ENCODE measurements at regions not wholly inside any gene's neighbourhood (a gene's known extent, or its start where the extent isn't known, plus 50 kb on each side); places are given as distances from the start of the nearest gene placed in this dataset.

DNA sequence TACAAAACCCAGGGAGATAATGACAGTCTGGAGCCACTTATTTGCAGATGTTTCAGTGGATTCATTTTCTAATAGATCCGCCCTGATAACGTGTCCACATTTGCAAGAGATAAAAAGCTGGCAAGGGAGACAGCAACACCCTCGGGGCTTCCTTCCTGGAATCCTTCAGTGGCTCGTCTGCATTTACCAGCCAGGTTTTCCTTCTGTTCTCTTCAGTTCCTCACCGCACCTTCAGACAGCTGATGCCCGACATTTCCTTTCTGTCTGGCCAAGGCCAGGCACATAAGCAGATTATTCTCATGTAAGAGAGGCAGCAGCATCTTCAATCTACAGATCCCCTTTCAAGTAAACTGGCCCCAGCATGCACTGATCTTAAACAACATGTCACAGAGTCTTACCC is 56.2 kb upstream of the SPATA12 start:
- DNase-seq (no peak), ATAC-seq (no peak)
- Histone ChIP-seq H3K9me3 (no peaks in the 10 kb centered on the region), H3K4me1 (ENCODE audit: low read depth) (no peaks in the 10 kb centered on the region), H3K36me3 (ENCODE audit: low read depth) (no peaks in the 10 kb centered on the region), H3K4me3 (no peak overlapping the region)
- TF ChIP-seq, protein P1, sequence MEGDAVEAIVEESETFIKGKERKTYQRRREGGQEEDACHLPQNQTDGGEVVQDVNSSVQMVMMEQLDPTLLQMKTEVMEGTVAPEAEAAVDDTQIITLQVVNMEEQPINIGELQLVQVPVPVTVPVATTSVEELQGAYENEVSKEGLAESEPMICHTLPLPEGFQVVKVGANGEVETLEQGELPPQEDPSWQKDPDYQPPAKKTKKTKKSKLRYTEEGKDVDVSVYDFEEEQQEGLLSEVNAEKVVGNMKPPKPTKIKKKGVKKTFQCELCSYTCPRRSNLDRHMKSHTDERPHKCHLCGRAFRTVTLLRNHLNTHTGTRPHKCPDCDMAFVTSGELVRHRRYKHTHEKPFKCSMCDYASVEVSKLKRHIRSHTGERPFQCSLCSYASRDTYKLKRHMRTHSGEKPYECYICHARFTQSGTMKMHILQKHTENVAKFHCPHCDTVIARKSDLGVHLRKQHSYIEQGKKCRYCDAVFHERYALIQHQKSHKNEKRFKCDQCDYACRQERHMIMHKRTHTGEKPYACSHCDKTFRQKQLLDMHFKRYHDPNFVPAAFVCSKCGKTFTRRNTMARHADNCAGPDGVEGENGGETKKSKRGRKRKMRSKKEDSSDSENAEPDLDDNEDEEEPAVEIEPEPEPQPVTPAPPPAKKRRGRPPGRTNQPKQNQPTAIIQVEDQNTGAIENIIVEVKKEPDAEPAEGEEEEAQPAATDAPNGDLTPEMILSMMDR (IDR thresholded peaks at IDR 0.05) = no peak
- intact Hi-C loops (cut with DNase I, micrococcal nuclease) = no loop called here

- ATAC-seq (no peak), DNase-seq (no peak)
- no peaks in the 10 kb centered on the region for H3K36me3 ChIP-seq (ENCODE audit: low read depth)
- intact Hi-C loops (cut with DNase I, micrococcal nuclease) = no loop called here
- TF ChIP-seq, protein P1 (IDR thresholded peaks at IDR 0.05) = no peak
- no peaks in the 10 kb centered on the region for H3K9me3 ChIP-seq
- H3K4me1 ChIP-seq (ENCODE audit: low read depth) = no peaks in the 10 kb centered on the region
- no peak overlapping the region for H3K4me3 ChIP-seq
Measured at GRCh38 chr3:57003676-57004075, 56.8 kb upstream of the SPATA12 start.

DNA sequence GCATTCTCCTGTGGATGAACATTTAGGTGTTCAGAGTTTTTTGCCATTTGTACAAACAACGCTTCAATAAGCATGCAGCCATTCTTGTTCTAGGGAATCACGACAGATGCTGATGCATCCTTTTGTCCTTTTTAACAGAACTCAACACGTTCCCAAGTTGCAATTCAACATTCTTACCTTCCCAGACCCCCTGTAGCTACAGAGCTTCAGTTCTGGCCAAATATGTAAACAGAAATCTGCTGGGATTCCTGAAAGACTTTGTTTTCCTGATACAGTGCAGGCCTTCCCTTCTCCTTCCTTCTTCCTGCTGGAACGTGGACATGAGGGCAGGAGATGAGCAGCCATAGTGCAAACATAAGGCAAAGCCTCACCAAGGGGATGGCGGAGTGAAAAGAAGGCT is 59.1 kb upstream of the SPATA12 start:
- intact Hi-C loops (cut with DNase I, micrococcal nuclease) = no loop called here
- Histone ChIP-seq H3K9me3 (no peaks in the 10 kb centered on the region), H3K4me3 (no peak overlapping the region), H3K36me3 (ENCODE audit: low read depth) (no peaks in the 10 kb centered on the region), H3K4me1 (ENCODE audit: low read depth) (no peaks in the 10 kb centered on the region)
- ATAC-seq (no peak), DNase-seq (no peak)
- TF ChIP-seq, protein P1 (IDR thresholded peaks at IDR 0.05) = no peak

GRCh38 chr3:57000012-57000411 is 60.5 kb upstream of the SPATA12 start:
- Histone ChIP-seq H3K9me3 (no peaks in the 10 kb centered on the region), H3K4me3 (no peak overlapping the region), H3K4me1 (ENCODE audit: low read depth) (no peaks in the 10 kb centered on the region), H3K36me3 (ENCODE audit: low read depth) (no peaks in the 10 kb centered on the region)
- ATAC-seq (no peak), DNase-seq (no peak)
- TF ChIP-seq, protein P1 (IDR thresholded peaks at IDR 0.05) = no peak
- intact Hi-C loops (cut with DNase I, micrococcal nuclease) = no loop called here

GRCh38 chr3:56999547-56999946 is 60.9 kb upstream of the SPATA12 start:
- H3K4me3 ChIP-seq = no peak overlapping the region
- DNase-seq = no peak

More at GRCh38 chr3:56999547-56999946, 60.9 kb upstream of the SPATA12 start:
- intact Hi-C loops (cut with DNase I, micrococcal nuclease) = no loop called here
- Histone ChIP-seq H3K4me1 (ENCODE audit: low read depth) (no peaks in the 10 kb centered on the region), H3K9me3 (no peaks in the 10 kb centered on the region), H3K36me3 (ENCODE audit: low read depth) (no peaks in the 10 kb centered on the region)
- no peak for ATAC-seq
- TF ChIP-seq, protein P1 (IDR thresholded peaks at IDR 0.05) = no peak

Measured in mucosa of descending colon (tissue), 3 donors.